ENCODE measurements at regions not wholly inside any gene's neighbourhood (a gene's known extent, or its start where the extent isn't known, plus 50 kb on each side); places are given as distances from the start of the nearest gene placed in this dataset.
A peak's percentile ranks its signal among the peaks of the same experiment; 100 is the strongest.

DNA sequence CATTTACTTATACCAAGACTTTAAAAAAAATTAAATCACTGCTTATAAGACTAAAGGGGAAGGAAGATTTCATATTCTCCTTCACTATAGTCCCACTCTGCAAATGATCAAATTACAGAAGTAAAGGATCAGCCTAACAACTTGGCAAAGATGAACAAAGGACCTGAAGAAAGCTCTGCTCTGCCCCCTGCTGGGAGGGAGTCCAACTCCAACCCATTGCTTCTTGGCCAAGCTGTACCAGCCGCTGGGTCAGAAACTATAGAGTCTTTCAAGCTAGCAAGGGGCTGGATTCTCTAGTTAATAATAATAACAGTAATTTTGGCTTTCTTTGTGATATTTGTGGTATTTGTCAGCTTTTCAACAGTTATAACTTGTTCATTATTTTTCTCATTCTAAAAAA is 927.0 kb upstream of the CRIM1 start:
- no peaks in the 10 kb centered on the region for H3K9me3 Mint-ChIP-seq (ENCODE audit: unreplicated experiment)
- Histone ChIP-seq H3K4me1 (no peaks in the 10 kb centered on the region), H3K4me3 (ENCODE audit: low read depth, low read length) (no peak overlapping the region), H3K9me3 (no peaks in the 10 kb centered on the region), H3K36me3 (ENCODE audit: control insufficient read depth, insufficient read depth, low read length) (no peaks in the 10 kb centered on the region), H3K27me3 (replicated peaks; ENCODE audit: control insufficient read depth, insufficient read depth, low read length) (no peaks in the 10 kb centered on the region)
- peak; percentile 52 to 62 for DNase-seq
- BruUV-seq (replicated peaks), result no TSS peak
- ChIA-PET CTCF (interaction anchor here (0.6 kb wide), 2 partner anchors 568 to 1416 kb away, joined by 3 to 4 read pairs; no protein-coding TSS in a partner anchor), POLR2A (no interaction called here)
- TF ChIP-seq, protein P1, sequence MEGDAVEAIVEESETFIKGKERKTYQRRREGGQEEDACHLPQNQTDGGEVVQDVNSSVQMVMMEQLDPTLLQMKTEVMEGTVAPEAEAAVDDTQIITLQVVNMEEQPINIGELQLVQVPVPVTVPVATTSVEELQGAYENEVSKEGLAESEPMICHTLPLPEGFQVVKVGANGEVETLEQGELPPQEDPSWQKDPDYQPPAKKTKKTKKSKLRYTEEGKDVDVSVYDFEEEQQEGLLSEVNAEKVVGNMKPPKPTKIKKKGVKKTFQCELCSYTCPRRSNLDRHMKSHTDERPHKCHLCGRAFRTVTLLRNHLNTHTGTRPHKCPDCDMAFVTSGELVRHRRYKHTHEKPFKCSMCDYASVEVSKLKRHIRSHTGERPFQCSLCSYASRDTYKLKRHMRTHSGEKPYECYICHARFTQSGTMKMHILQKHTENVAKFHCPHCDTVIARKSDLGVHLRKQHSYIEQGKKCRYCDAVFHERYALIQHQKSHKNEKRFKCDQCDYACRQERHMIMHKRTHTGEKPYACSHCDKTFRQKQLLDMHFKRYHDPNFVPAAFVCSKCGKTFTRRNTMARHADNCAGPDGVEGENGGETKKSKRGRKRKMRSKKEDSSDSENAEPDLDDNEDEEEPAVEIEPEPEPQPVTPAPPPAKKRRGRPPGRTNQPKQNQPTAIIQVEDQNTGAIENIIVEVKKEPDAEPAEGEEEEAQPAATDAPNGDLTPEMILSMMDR (IDR thresholded peaks at IDR 0.05; ENCODE audit: insufficient read depth in 1 of 2, low read depth in 1 of 2, low read length in 1 of 2, severe bottlenecking in 1 of 2, unreplicated experiment in 1 of 2), result peak; percentile 43 to 72
- no peaks in the 10 kb centered on the region for H3K27me3 Mint-ChIP-seq (ENCODE audit: insufficient read depth, unreplicated experiment)
- H3K36me3 Mint-ChIP-seq (ENCODE audit: insufficient read depth, unreplicated experiment), result no peaks in the 10 kb centered on the region
- intact Hi-C loops (cut with micrococcal nuclease; ENCODE audit: unreplicated experiment), result loop anchor here (5.0 kb wide), 1 partner anchor 261 kb away; no protein-coding TSS in a partner anchor
- no peaks in the 10 kb centered on the region for H3K4me1 Mint-ChIP-seq (ENCODE audit: low read depth, unreplicated experiment)
- H3K27ac Mint-ChIP-seq (ENCODE audit: unreplicated experiment), result no peak overlapping the region
- H3K4me3 Mint-ChIP-seq (ENCODE audit: unreplicated experiment), result no peak overlapping the region

DNA sequence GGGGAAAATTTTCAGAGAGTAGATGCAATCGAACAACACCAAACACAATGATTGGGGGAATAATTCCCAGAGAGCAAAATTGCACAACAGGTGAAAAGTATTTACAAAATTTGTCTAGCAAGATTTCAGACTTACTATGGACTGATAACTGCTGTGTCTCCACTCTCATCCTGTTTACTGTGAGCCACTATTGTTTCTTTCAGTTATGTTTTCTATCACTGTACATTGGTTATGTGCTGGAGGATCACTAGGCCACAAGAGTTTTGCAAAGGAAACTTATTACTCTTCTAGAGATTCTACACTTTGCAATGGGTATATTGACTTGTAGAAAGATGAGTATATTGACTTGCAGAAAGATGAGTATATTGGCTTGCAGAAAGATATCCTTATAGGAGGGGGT is 934.1 kb upstream of the CRIM1 start:
- no peak overlapping the region for H3K4me3 Mint-ChIP-seq (ENCODE audit: unreplicated experiment)
- H3K27ac Mint-ChIP-seq (ENCODE audit: unreplicated experiment), result no peak overlapping the region
- H3K27me3 Mint-ChIP-seq (ENCODE audit: insufficient read depth, unreplicated experiment), result no peaks in the 10 kb centered on the region
- no peaks in the 10 kb centered on the region for H3K36me3 ChIP-seq (ENCODE audit: control insufficient read depth, insufficient read depth, low read length)
- no peaks in the 10 kb centered on the region for H3K9me3 ChIP-seq
- no peak for DNase-seq
- ChIA-PET CTCF (no interaction called here), POLR2A (no interaction called here)
- H3K4me1 Mint-ChIP-seq (ENCODE audit: low read depth, unreplicated experiment), result no peaks in the 10 kb centered on the region
- no peak overlapping the region for H3K4me3 ChIP-seq (ENCODE audit: low read depth, low read length)
- intact Hi-C loops (cut with micrococcal nuclease; ENCODE audit: unreplicated experiment), result no loop called here
- BruUV-seq (replicated peaks), result no TSS peak
- H3K4me1 ChIP-seq, result no peaks in the 10 kb centered on the region
- H3K36me3 Mint-ChIP-seq (ENCODE audit: insufficient read depth, unreplicated experiment), result no peaks in the 10 kb centered on the region
- TF ChIP-seq, protein P1 (IDR thresholded peaks at IDR 0.05; ENCODE audit: insufficient read depth in 1 of 2, low read depth in 1 of 2, low read length in 1 of 2, severe bottlenecking in 1 of 2, unreplicated experiment in 1 of 2), result no peak
- H3K27me3 ChIP-seq (replicated peaks; ENCODE audit: control insufficient read depth, insufficient read depth, low read length), result no peaks in the 10 kb centered on the region
- H3K9me3 Mint-ChIP-seq (ENCODE audit: unreplicated experiment), result no peaks in the 10 kb centered on the region

DNA sequence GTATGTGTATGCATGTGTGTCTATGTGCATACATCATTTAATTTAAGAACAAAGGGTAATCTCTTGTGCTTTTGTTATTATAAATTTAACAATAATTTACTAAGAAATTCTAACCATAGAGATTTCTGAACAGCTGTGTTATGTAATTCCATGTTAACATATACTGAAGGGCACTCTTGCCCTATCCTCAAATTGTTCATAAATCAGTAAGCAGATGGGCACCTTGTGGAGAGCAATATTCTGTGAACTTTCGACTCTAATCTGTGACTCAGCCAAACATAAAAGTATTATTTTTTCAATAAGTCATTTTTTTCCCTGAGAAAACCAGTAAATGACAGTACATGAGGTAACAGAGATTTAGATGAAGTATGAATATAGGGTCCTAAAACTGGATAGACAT is 938.3 kb upstream of the CRIM1 start:
- POLR2A ChIA-PET, result no interaction called here
- BruUV-seq (replicated peaks), result no TSS peak
- CTCF ChIA-PET, result no interaction called here

More for the DNA sequence above, 938.3 kb upstream of the CRIM1 start:
- H3K27me3 ChIP-seq (replicated peaks; ENCODE audit: control insufficient read depth, insufficient read depth, low read length), result no peaks in the 10 kb centered on the region
- H3K9me3 Mint-ChIP-seq (ENCODE audit: unreplicated experiment), result no peaks in the 10 kb centered on the region
- TF ChIP-seq, protein P1 (IDR thresholded peaks at IDR 0.05; ENCODE audit: insufficient read depth in 1 of 2, low read depth in 1 of 2, low read length in 1 of 2, severe bottlenecking in 1 of 2, unreplicated experiment in 1 of 2), result no peak
- no peak overlapping the region for H3K4me3 Mint-ChIP-seq (ENCODE audit: unreplicated experiment)
- intact Hi-C loops (cut with micrococcal nuclease; ENCODE audit: unreplicated experiment), result no loop called here
- no peak overlapping the region for H3K27ac Mint-ChIP-seq (ENCODE audit: unreplicated experiment)
- no peaks in the 10 kb centered on the region for H3K27me3 Mint-ChIP-seq (ENCODE audit: insufficient read depth, unreplicated experiment)
- H3K4me1 Mint-ChIP-seq (ENCODE audit: low read depth, unreplicated experiment), result no peaks in the 10 kb centered on the region
- H3K4me1 ChIP-seq, result no peaks in the 10 kb centered on the region
- H3K9me3 ChIP-seq, result no peaks in the 10 kb centered on the region
- no peak overlapping the region for H3K4me3 ChIP-seq (ENCODE audit: low read depth, low read length)
- H3K36me3 Mint-ChIP-seq (ENCODE audit: insufficient read depth, unreplicated experiment), result no peaks in the 10 kb centered on the region
- no peak for DNase-seq
- H3K36me3 ChIP-seq (ENCODE audit: control insufficient read depth, insufficient read depth, low read length), result no peaks in the 10 kb centered on the region

Measured in Caco-2 (cell line).